Osteoblast (primary cell): ENCODE measurements at regions not wholly inside any gene's neighbourhood (a gene's known extent, or its start where the extent isn't known, plus 50 kb on each side); places are given as distances from the start of the nearest gene placed in this dataset.

ENCODE experiments used
- DNase-seq: peaks from one replicate; pipeline ENCODE4 v3.0.0; 2011; ENCODE audit warnings: low spot score, mixed read lengths; ENCODE audit not compliant: insufficient read length; ENCODE audit errors: missing footprints
- H2AFZ ChIP-seq: 2 replicates; pipeline ENCODE4 v1.6.0; 2011; ENCODE audit warnings: mild to moderate bottlenecking, low read length
- H3K27ac ChIP-seq: 2 replicates; pipeline ENCODE4 v1.5.1; 2011; ENCODE audit warnings: mild to moderate bottlenecking, low read depth, low read length, moderate library complexity
- H3K27me3 ChIP-seq: 2 replicates; pipeline ENCODE4 v1.6.0; 2012; ENCODE audit warnings: mild to moderate bottlenecking, control low read depth, inconsistent platforms, low read length, moderate library complexity; ENCODE audit not compliant: insufficient read depth
- H3K36me3 ChIP-seq: 2 replicates; pipeline ENCODE4 v1.5.1; 2011; ENCODE audit warnings: mild to moderate bottlenecking, low read length, control low read depth, moderate library complexity; ENCODE audit not compliant: insufficient read depth
- H3K4me1 ChIP-seq: 2 replicates; pipeline ENCODE4 v1.5.1; 2011; ENCODE audit warnings: mild to moderate bottlenecking, low read length, control low read depth, moderate library complexity; ENCODE audit not compliant: insufficient read depth
- H3K4me2 ChIP-seq: 2 replicates; pipeline ENCODE4 v1.6.0; 2011; ENCODE audit warnings: mild to moderate bottlenecking, low read length; ENCODE audit not compliant: insufficient read depth
- H3K4me3 ChIP-seq: fragments of 200-600 bp; sonication (generic); 3 replicates; pipeline ENCODE4 v1.5.1; 2012; ENCODE audit warnings: mild to moderate bottlenecking, low read length, inconsistent platforms; ENCODE audit not compliant: insufficient read depth
- H3K79me2 ChIP-seq: 2 replicates; pipeline ENCODE4 v1.6.0; 2012; ENCODE audit warnings: mild to moderate bottlenecking, low read length, control low read depth, inconsistent platforms; ENCODE audit not compliant: insufficient read depth
- H3K9me3 ChIP-seq: 2 replicates; pipeline ENCODE4 v1.5.1; 2011; ENCODE audit warnings: low read depth, low read length, control low read depth
- H4K20me1 ChIP-seq: 2 replicates; pipeline ENCODE4 v1.6.0; 2012; ENCODE audit warnings: mild to moderate bottlenecking, low read length, control low read depth; ENCODE audit not compliant: insufficient read depth
- TF ChIP-seq, protein P1 (sequence below): IDR thresholded peaks from 2 replicates; pipeline ENCODE4 v1.5.1; 2011; ENCODE audit warnings: mild to moderate bottlenecking, low read depth, low read length, moderate library complexity; ENCODE audit errors: extremely low read depth

DNA sequence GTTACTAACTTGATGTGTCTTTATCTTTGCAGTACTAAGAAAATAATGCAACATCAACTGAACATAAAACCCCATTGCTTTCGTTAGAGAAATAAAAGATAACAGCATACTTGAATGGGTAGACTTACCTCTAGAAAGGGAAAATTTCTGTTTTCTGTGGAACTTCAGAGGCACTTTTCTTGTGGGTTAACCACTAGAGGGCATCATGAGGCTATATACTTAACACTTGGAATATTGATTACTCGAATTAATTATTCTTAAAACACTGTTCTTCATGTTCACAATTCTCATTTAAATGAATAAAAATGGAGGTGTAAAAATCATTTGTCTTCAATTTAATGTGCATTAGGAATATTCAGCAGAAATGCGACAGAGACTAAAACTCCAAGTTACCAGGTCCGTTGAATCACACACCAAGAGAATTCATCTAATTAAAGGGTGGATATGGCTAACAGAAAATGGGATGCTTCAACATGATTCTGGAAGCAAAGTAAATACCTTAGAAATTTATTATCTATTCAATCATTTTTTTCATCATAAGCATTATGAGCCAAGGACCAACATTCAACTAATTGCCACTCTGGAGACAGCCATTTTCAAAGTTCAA lies 330.8 kb upstream of the PREP start:
- TF ChIP-seq, protein P1, sequence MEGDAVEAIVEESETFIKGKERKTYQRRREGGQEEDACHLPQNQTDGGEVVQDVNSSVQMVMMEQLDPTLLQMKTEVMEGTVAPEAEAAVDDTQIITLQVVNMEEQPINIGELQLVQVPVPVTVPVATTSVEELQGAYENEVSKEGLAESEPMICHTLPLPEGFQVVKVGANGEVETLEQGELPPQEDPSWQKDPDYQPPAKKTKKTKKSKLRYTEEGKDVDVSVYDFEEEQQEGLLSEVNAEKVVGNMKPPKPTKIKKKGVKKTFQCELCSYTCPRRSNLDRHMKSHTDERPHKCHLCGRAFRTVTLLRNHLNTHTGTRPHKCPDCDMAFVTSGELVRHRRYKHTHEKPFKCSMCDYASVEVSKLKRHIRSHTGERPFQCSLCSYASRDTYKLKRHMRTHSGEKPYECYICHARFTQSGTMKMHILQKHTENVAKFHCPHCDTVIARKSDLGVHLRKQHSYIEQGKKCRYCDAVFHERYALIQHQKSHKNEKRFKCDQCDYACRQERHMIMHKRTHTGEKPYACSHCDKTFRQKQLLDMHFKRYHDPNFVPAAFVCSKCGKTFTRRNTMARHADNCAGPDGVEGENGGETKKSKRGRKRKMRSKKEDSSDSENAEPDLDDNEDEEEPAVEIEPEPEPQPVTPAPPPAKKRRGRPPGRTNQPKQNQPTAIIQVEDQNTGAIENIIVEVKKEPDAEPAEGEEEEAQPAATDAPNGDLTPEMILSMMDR = peak; percentile 70
- H3K27me3 ChIP-seq = no peaks in the 10 kb centered on the region
- H3K4me3 ChIP-seq = no peak overlapping the region
- no peak overlapping the region for H2AFZ ChIP-seq
- DNase-seq = no peak
- H3K9me3 ChIP-seq = no peaks in the 10 kb centered on the region
- no peak overlapping the region for H3K4me2 ChIP-seq
- no peaks in the 10 kb centered on the region for H3K79me2 ChIP-seq
- H3K27ac ChIP-seq = no peak overlapping the region
- no peaks in the 10 kb centered on the region for H3K36me3 ChIP-seq
- H3K4me1 ChIP-seq = no peaks in the 10 kb centered on the region
- no peaks in the 10 kb centered on the region for H4K20me1 ChIP-seq

DNA sequence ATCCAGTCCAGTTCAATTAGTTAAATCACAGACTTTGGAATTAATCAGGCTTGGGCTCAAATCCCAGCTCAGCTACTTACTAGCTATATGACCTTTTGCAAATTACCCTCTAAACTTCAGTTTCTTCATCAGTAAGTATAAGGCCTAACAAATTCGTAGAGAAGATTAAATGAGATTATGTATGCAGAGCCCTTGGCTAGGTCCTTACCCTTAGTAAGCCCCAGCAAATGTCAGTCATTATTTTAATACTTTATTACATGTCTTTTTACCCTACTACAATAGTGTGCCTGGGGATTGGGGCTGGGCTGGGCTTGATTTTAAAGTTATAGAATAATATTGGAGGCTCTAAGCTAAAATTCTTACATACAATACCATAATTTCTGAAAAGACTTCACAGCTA lies 326.1 kb upstream of the PREP start:
- H2AFZ ChIP-seq = no peak overlapping the region
- TF ChIP-seq, protein P1 = no peak

DNA sequence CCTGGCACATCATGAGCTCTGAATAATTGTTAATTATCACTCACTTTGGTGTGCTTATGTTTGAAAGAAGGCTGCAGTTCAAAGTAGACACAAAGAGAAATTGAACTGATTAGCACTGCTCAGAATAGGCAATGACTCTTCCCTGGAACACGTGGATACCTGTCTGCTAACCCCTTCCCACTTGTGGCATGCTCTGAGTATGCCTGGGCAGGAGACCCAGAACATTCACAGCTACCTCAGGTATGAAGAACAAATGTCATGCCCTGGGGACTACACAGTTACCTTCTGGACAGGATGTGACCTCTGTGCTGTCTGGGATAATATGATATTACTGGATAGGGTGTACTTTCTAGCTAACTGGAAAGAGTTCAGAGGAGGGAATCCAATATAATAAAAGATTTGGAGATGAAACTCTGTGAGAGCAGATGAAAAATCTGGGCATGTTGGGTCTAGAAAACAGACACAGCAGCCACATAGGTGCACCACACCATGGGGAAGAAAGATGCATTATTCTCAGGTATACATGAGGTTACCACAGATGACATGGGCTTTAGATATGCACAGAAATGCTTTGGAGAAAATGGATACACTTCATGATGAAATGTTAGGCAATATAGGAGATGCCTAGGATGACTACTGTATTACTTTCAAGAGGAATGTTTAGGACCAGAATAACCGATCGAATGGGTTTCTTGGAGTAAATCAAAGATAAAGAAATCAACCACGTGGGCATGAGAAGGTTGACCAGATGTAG lies 324.2 kb upstream of the PREP start:
- DNase-seq = no peak

More for the DNA sequence above, 326.1 kb upstream of the PREP start:
- Histone ChIP-seq H3K4me1 (no peaks in the 10 kb centered on the region), H4K20me1 (no peaks in the 10 kb centered on the region), H3K27me3 (no peaks in the 10 kb centered on the region), H3K79me2 (no peaks in the 10 kb centered on the region), H3K36me3 (no peaks in the 10 kb centered on the region), H3K4me3 (no peak overlapping the region), H3K27ac (no peak overlapping the region), H3K4me2 (no peak overlapping the region), H3K9me3 (no peaks in the 10 kb centered on the region)
- DNase-seq = no peak

DNA sequence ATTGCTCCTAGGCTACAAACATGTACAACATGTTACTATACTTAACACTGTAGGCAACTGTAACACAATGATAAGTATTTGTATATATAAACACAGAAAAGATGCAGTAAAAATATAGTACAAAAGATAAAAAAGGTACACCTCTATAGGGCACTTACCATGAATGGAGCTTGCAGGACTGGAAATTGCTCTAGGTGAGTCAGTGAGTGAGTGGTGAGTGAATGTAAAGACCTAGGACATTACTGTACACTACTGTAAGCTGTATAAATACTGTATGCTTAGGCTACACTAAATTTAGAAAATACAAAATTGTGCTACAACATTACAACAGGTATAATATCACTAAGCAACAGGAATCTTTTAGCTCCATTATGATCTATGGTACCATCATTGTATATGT lies 312.0 kb upstream of the PREP start:
- H3K79me2 ChIP-seq = no peaks in the 10 kb centered on the region
- DNase-seq = no peak
- no peaks in the 10 kb centered on the region for H3K9me3 ChIP-seq
- no peak overlapping the region for H3K4me3 ChIP-seq
- no peaks in the 10 kb centered on the region for H4K20me1 ChIP-seq
- no peak overlapping the region for H3K4me2 ChIP-seq
- no peaks in the 10 kb centered on the region for H3K4me1 ChIP-seq
- no peaks in the 10 kb centered on the region for H3K27me3 ChIP-seq
- no peak overlapping the region for H2AFZ ChIP-seq
- no peak overlapping the region for H3K27ac ChIP-seq
- no peaks in the 10 kb centered on the region for H3K36me3 ChIP-seq
- TF ChIP-seq, protein P1 = no peak

More for the DNA sequence above, 324.2 kb upstream of the PREP start:
- no peaks in the 10 kb centered on the region for H3K4me1 ChIP-seq
- no peaks in the 10 kb centered on the region for H4K20me1 ChIP-seq
- TF ChIP-seq, protein P1 = no peak
- no peak overlapping the region for H3K4me3 ChIP-seq
- H2AFZ ChIP-seq = no peak overlapping the region
- no peak overlapping the region for H3K4me2 ChIP-seq
- H3K27ac ChIP-seq = no peak overlapping the region
- H3K36me3 ChIP-seq = no peaks in the 10 kb centered on the region
- H3K9me3 ChIP-seq = no peaks in the 10 kb centered on the region
- no peaks in the 10 kb centered on the region for H3K79me2 ChIP-seq
- no peaks in the 10 kb centered on the region for H3K27me3 ChIP-seq
